CD14-positive monocyte (primary cell): ENCODE measurements at regions not wholly inside any gene's neighbourhood (a gene's known extent, or its start where the extent isn't known, plus 50 kb on each side); places are given as distances from the start of the nearest gene placed in this dataset. TPM values are rescaled to one million over a fixed set of nuclear protein-coding genes. Genes with fewer than 3 reads are reported as not detected.

Experiments
- DNase-seq, 3 donors: peaks; one replicate each; pipeline ENCODE4 v3.0.0-alpha.2; 2011 to 2022
- H2AFZ ChIP-seq: 2 replicates; pipeline ENCODE4 v1.6.0; 2012; ENCODE audit warnings: mild to moderate bottlenecking, low read depth, low read length, inconsistent platforms; ENCODE audit not compliant: insufficient read depth, poor library complexity, severe bottlenecking
- H3K27ac ChIP-seq, 2 donors: 1 replicate in 1 of 2; 2 replicates in 1 of 2; pipeline ENCODE4 v1.5.1; 2012 to 2013; ENCODE audit warnings: low read length in 2 of 2, control low read depth in 1 of 2, inconsistent platforms in 1 of 2, low read depth in 1 of 2, mild to moderate bottlenecking in 1 of 2
- H3K27me3 ChIP-seq, 2 donors: one replicate each; pipeline versions ENCODE4 v1.6.0 to v1.6.1; 2011 to 2013; ENCODE audit warnings: low read length in 2 of 2; ENCODE audit not compliant: control insufficient read depth in 2 of 2, insufficient read depth in 2 of 2
- H3K36me3 ChIP-seq, 2 donors: replicated peaks in 1 of 2; 1 replicate in 1 of 2; 2 replicates in 1 of 2; pipeline versions ENCODE4 v1.5.1 to v1.6.1; 2012 to 2013; ENCODE audit warnings: low read length in 2 of 2, control low read depth in 1 of 2, inconsistent platforms in 1 of 2, mild to moderate bottlenecking in 1 of 2; ENCODE audit not compliant: insufficient read depth in 2 of 2, control insufficient read depth in 1 of 2
- H3K4me1 ChIP-seq, 2 donors: 1 replicate in 1 of 2; 2 replicates in 1 of 2; pipeline versions ENCODE4 v1.5.1 to v1.6.1; 2012 to 2013; ENCODE audit warnings: low read length in 2 of 2, control low read depth in 1 of 2, inconsistent platforms in 1 of 2, mild to moderate bottlenecking in 1 of 2, moderate library complexity in 1 of 2; ENCODE audit not compliant: insufficient read depth in 2 of 2, control insufficient read depth in 1 of 2
- H3K4me2 ChIP-seq: replicated peaks from 2 replicates; pipeline ENCODE3; 2012; ENCODE audit warnings: low read length, moderate library complexity, mild to moderate bottlenecking; ENCODE audit not compliant: poor library complexity, severe bottlenecking; ENCODE audit errors: extremely low read depth
- H3K4me3 ChIP-seq, 3 experiments: fragments of 200-600 bp in 1 of 3; sonication (generic) in 1 of 3; replicated peaks in 1 of 3; 1 replicate in 2 of 3; 2 replicates in 1 of 3; pipeline ENCODE4 v1.5.1; 2011 to 2013; ENCODE audit warnings: low read length in 3 of 3, mild to moderate bottlenecking in 3 of 3, control low read depth in 2 of 3, low read depth in 2 of 3, inconsistent platforms in 1 of 3, moderate library complexity in 1 of 3
- H3K79me2 ChIP-seq: 2 replicates; pipeline ENCODE4 v1.6.0; 2012; ENCODE audit warnings: mild to moderate bottlenecking, control low read depth, inconsistent platforms, low read length, moderate library complexity; ENCODE audit not compliant: insufficient read depth
- H3K9ac ChIP-seq: 2 replicates; pipeline ENCODE4 v1.6.0; 2017; ENCODE audit warnings: low read length, mild to moderate bottlenecking; ENCODE audit not compliant: insufficient read depth, poor library complexity, severe bottlenecking
- H3K9me3 ChIP-seq, 2 donors: replicated peaks in 1 of 2; 1 replicate in 1 of 2; 2 replicates in 1 of 2; pipeline versions ENCODE4 v1.5.1 to v1.6.1; 2012 to 2013; ENCODE audit warnings: low read length in 2 of 2, control low read depth in 1 of 2; ENCODE audit not compliant: control insufficient read depth in 1 of 2, insufficient read depth in 1 of 2
- H4K20me1 ChIP-seq: 2 replicates; pipeline ENCODE4 v1.6.0; 2012; ENCODE audit warnings: mild to moderate bottlenecking, low read length, control low read depth, moderate library complexity; ENCODE audit not compliant: insufficient read depth
- H3K27ac Mint-ChIP-seq, 7 donors: one replicate each; pipeline ENCODE4 v1.8.0; 2020; ENCODE audit warnings: mild to moderate bottlenecking in 7 of 7, mixed read lengths in 7 of 7, moderate library complexity in 6 of 7, inconsistent platforms in 2 of 7
- H3K27me3 Mint-ChIP-seq, 3 donors: one replicate each; pipeline ENCODE4 v1.8.0; 2021 to 2022; ENCODE audit warnings: low read depth in 3 of 3, mild to moderate bottlenecking in 3 of 3, mixed read lengths in 3 of 3, moderate library complexity in 3 of 3, inconsistent platforms in 1 of 3
- H3K36me3 Mint-ChIP-seq, 2 donors: one replicate each; pipeline ENCODE4 v1.8.0; 2020; ENCODE audit warnings: mixed read lengths in 2 of 2, inconsistent platforms in 1 of 2, mild to moderate bottlenecking in 1 of 2
- H3K4me1 Mint-ChIP-seq: one replicate; pipeline ENCODE4 v1.8.0; 2020; ENCODE audit warnings: mild to moderate bottlenecking, mixed read lengths
- H3K4me3 Mint-ChIP-seq, 2 donors: one replicate each; pipeline ENCODE4 v1.8.0; 2020; ENCODE audit warnings: mild to moderate bottlenecking in 2 of 2, mixed read lengths in 2 of 2, moderate library complexity in 1 of 2
- H3K9me3 Mint-ChIP-seq, 7 donors: one replicate each; pipeline ENCODE4 v1.8.0; 2020 to 2022; ENCODE audit warnings: mixed read lengths in 7 of 7, mild to moderate bottlenecking in 6 of 7, moderate library complexity in 6 of 7, inconsistent platforms in 2 of 7
- CTCF ChIP-seq: fragments of 200-600 bp; IDR thresholded peaks from one replicate; pipeline ENCODE4 v1.8.0; 2022; ENCODE audit warnings: antibody characterized with exemption, mild to moderate bottlenecking
- WGBS: methylation state at CpG from one replicate; pipeline ENCODE4 v1.1.5; 2013; ENCODE audit warnings: missing lambda C conversion rate; ENCODE audit not compliant: insufficient coverage; 5-methylcytosine and 5-hydroxymethylcytosine counted together
- intact Hi-C, 2 donors: fragments of 100-400 bp; cut with micrococcal nuclease; formaldehyde crosslinking; loops; one replicate each; pipeline versions ENCODE4 v1.15.0 to v1.15.1; 2023
- small RNA-seq: library from RNA; depleted of rRNA; stranded (forward); fragments of <200 nt; gene quantifications from one replicate; pipeline ENCODE3, GENCODE V24; 2012; ENCODE audit warnings: low read depth; ENCODE audit not compliant: insufficient read length

GRCh38 chr12:30805959-30806358, 51.2 kb upstream of the CAPRIN2 start:
- Histone ChIP-seq H3K9me3 (peaks cover 0 to 7% of the 10 kb centered on the region in 2 donors), H3K4me3 (no peak overlapping the region), H3K4me2 (no peak overlapping the region), H3K36me3 (no peaks in the 10 kb centered on the region), H3K27me3 (no peaks in the 10 kb centered on the region), H3K79me2 (no peaks in the 10 kb centered on the region), H3K9ac (no peak overlapping the region), H3K27ac (no peak overlapping the region), H3K4me1 (no peaks in the 10 kb centered on the region), H4K20me1 (no peaks in the 10 kb centered on the region), H2AFZ (no peak overlapping the region)
- Mint-ChIP-seq H3K27me3 (peaks cover 1 to 2% (median 2%) of the 10 kb centered on the region in 3 donors), H3K4me1 (no peaks in the 10 kb centered on the region), H3K4me3 (no peak overlapping the region), H3K9me3 (peaks cover 0 to 17% (median 12%) of the 10 kb centered on the region in 7 donors), H3K27ac (no peak overlapping the region), H3K36me3 (no peaks in the 10 kb centered on the region)
- intact Hi-C loops = loop anchor here (2.0 to 10.0 kb wide), 3 partner anchors 1253 to 1281 kb away; no protein-coding TSS in a partner anchor
- WGBS = no CpG with 5 or more reads among the region's 1 CpG
- no peak for TF ChIP-seq CTCF
- no peak for DNase-seq

Small RNAs in the stretch of these regions (small RNA-seq; reads per million reads assigned to genes)
- not detected for gene PPIAP44
